Upper lobe of left lung (tissue), 6 donors: ENCODE measurements at regions not wholly inside any gene's neighbourhood (a gene's known extent, or its start where the extent isn't known, plus 50 kb on each side); places are given as distances from the start of the nearest gene placed in this dataset.

Source experiments
- ATAC-seq, 2 donors: fragments of 200-7000 bp; cut with Tn5 transposase; one replicate each; pipeline ENCODE4 v1.9.1; 2022; ENCODE audit warnings: mild to moderate bottlenecking in 2 of 2, moderate library complexity in 2 of 2; ENCODE audit not compliant: low FRiP score in 2 of 2
- DNase-seq, 2 donors: peaks; one replicate each; pipeline ENCODE4 v3.0.0-alpha.2; 2019 to 2020
- H3K27ac ChIP-seq, 4 donors: fragments of 200-600 bp; sonication (generic); one replicate each; pipeline ENCODE4 v1.5.1; 2016 to 2019
- H3K27me3 ChIP-seq, 4 donors: fragments of 200-600 bp; sonication (generic); one replicate each; pipeline ENCODE4 v1.5.1; 2017 to 2019
- H3K36me3 ChIP-seq, 4 donors: fragments of 200-600 bp; sonication (generic); one replicate each; pipeline ENCODE4 v1.5.1; 2016 to 2019
- H3K4me1 ChIP-seq, 4 donors: fragments of 200-600 bp; sonication (generic); one replicate each; pipeline ENCODE4 v1.5.1; 2018 to 2019
- H3K4me3 ChIP-seq, 4 donors: fragments of 200-600 bp; sonication (generic); one replicate each; pipeline ENCODE4 v1.5.1; 2017 to 2019; ENCODE audit warnings: mild to moderate bottlenecking in 2 of 4, moderate library complexity in 1 of 4
- H3K9me3 ChIP-seq, 4 donors: fragments of 200-600 bp; sonication (generic); one replicate each; pipeline ENCODE4 v1.5.1; 2018 to 2019
- EP300 ChIP-seq, 4 donors: sonication (generic); formaldehyde crosslinking; IDR thresholded peaks; one replicate each; pipeline ENCODE4 v1.5.1; 2017; ENCODE audit warnings: antibody characterized with exemption in 4 of 4, control low read depth in 2 of 4
- POLR2A ChIP-seq, 4 donors: fragments of 450-650 bp; IDR thresholded peaks; one replicate each; pipeline ENCODE4 v1.5.1; 2016 to 2017; ENCODE audit warnings: antibody characterized with exemption in 4 of 4, mild to moderate bottlenecking in 2 of 4
- POLR2AphosphoS5 ChIP-seq, 2 donors: sonication (generic); formaldehyde crosslinking; IDR thresholded peaks; one replicate each; pipeline ENCODE4 v1.5.1; 2017; ENCODE audit warnings: antibody characterized with exemption in 2 of 2
- WGBS, 2 donors: methylation state at CpG; one replicate each; pipeline ENCODE4 v1.1.5; 2017 to 2018; 5-methylcytosine and 5-hydroxymethylcytosine counted together
- TF ChIP-seq, protein P1 (sequence below), 6 experiments: fragments of 450-650 bp in 4 of 6; fragments of 200-600 bp in 2 of 6; sonication (generic) in 2 of 6; IDR thresholded peaks; one replicate each; pipeline ENCODE4 v1.5.1; 2016 to 2019; ENCODE audit warnings: antibody characterized with exemption in 6 of 6
- donor health status: DM: no; HTN: no; CAD: no; lungs with moderate emphysema.
- donor health status: DM: no; HTN: yes; CAD: no; lungs with severe emphysema.

DNA sequence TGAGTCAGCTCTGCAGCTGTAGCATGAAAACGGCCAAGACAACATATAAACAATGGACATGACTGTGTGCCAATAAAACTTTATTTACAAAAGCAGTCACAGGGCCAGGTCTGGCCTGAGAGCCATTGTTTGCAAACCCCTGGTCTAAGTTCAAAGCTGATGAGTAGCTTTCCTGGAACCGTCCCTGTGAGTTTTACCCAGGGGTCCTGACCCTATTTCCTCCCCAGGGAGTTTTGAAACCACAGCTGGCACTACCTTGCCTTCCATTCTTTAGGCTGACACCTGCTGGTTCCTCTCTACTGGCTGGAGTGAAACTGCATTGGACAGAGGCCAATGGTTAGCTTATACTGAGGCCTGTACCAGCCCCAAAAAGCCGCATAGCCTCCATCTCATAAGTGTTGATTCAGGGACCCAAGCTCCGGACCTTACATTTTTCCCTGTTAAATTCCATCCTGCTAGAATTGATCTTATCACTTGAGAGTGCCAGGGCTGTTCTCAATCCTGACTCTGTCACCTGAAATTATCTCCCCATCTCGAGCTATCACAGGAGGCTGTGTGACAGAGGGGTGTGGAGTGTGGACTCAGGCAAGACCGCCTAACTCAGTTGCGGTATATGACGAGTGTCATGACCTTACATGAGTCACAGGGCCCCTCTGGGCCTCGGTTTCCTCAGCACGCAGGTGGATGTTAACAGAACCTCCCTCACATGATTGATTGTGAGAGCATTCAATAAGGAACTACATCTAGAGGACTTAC, 343.6 kb downstream of the NPHP4 start:
- TF ChIP-seq EP300 (IDR thresholded peaks at IDR 0.05), result no peak
- TF ChIP-seq POLR2AphosphoS5 (IDR thresholded peaks at IDR 0.05), result no peak
- TF ChIP-seq POLR2A (IDR thresholded peaks at IDR 0.05), result no peak
- TF ChIP-seq, protein P1, sequence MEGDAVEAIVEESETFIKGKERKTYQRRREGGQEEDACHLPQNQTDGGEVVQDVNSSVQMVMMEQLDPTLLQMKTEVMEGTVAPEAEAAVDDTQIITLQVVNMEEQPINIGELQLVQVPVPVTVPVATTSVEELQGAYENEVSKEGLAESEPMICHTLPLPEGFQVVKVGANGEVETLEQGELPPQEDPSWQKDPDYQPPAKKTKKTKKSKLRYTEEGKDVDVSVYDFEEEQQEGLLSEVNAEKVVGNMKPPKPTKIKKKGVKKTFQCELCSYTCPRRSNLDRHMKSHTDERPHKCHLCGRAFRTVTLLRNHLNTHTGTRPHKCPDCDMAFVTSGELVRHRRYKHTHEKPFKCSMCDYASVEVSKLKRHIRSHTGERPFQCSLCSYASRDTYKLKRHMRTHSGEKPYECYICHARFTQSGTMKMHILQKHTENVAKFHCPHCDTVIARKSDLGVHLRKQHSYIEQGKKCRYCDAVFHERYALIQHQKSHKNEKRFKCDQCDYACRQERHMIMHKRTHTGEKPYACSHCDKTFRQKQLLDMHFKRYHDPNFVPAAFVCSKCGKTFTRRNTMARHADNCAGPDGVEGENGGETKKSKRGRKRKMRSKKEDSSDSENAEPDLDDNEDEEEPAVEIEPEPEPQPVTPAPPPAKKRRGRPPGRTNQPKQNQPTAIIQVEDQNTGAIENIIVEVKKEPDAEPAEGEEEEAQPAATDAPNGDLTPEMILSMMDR (IDR thresholded peaks at IDR 0.05), result no peak
- Histone ChIP-seq H3K9me3 (peaks cover 0 to 5% (median 0%) of the 10 kb centered on the region in 4 donors), H3K4me3 (no peak overlapping the region), H3K36me3 (no peaks in the 10 kb centered on the region), H3K27ac (no peak overlapping the region), H3K4me1 (no peaks in the 10 kb centered on the region), H3K27me3 (no peaks in the 10 kb centered on the region)
- ATAC-seq (no peak), DNase-seq (no peak)
- WGBS, 2 donors, result 80% methylated on average over 10 of the region's 10 CpGs

DNA sequence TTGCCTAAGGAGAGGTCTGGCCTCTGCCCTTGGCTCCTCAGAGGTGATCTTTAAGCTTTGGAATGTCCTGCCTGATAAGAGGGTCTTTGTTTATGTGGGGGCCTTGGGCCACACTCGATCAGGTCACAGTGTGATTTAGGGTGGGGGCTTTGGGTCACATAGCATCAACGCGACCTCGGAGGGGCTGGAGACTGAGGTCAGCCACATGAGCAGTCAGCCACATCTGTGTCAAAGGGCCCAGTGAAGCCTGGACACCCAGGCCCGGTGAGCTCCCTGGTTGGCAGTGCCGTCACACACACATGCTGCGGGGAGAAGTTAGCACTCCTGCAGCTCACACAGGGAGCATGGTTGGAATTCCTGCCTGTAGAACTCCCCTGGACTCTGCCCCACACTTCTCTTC, 345.0 kb downstream of the NPHP4 start:
- ATAC-seq, result no peak
- Histone ChIP-seq H3K27ac (no peak overlapping the region), H3K27me3 (no peaks in the 10 kb centered on the region), H3K9me3 (peaks cover 0 to 5% (median 0%) of the 10 kb centered on the region in 4 donors), H3K4me3 (no peak overlapping the region), H3K36me3 (no peaks in the 10 kb centered on the region), H3K4me1 (no peaks in the 10 kb centered on the region)
- WGBS, 2 donors, result 51 to 90% methylated on average over 4 to 6 of the region's 7 CpGs
- TF ChIP-seq POLR2A (IDR thresholded peaks at IDR 0.05) (no peak), POLR2AphosphoS5 (IDR thresholded peaks at IDR 0.05) (no peak), EP300 (IDR thresholded peaks at IDR 0.05) (no peak)
- TF ChIP-seq, protein P1 (IDR thresholded peaks at IDR 0.05), result no peak
- DNase-seq, result no peak

DNA sequence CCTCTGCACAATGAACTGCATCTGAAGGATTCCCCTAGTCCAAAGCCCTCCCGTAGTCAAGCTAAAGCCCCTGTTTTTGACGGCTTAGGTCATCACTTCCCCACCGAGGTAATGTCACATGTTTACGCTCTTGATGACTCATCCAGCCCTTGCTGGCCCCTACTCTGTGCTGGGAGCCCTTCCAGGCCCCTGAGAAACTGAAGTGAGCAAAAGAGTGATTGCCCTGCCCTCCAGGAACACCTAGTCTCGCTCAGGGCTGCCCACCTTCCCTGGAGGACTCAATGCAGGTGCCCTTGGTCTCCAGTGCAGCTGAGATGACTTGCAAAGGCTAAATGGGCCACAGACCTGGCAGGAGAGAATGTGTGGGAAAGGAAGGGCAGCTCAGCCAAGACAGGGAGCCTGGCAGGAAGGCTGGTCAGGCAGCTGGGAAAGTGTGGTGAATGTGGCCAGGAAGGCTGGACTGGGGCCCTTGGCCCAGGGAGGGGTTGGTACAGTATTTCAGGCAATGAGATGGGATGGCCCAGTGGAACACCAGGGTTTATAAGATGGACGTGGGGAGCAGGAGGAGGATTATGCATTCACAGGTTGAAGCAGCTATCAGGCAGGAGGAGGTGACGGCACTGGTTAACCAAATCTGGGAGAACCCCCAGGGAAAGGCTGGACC, 345.6 kb downstream of the NPHP4 start:
- Histone ChIP-seq H3K9me3 (peaks cover 0 to 5% (median 0%) of the 10 kb centered on the region in 4 donors), H3K4me1 (no peaks in the 10 kb centered on the region), H3K4me3 (no peak overlapping the region), H3K27ac (no peak overlapping the region), H3K36me3 (no peaks in the 10 kb centered on the region), H3K27me3 (no peaks in the 10 kb centered on the region)
- no peak for ATAC-seq
- TF ChIP-seq POLR2A (IDR thresholded peaks at IDR 0.05) (no peak), EP300 (IDR thresholded peaks at IDR 0.05) (no peak), POLR2AphosphoS5 (IDR thresholded peaks at IDR 0.05) (no peak)
- TF ChIP-seq, protein P1 (IDR thresholded peaks at IDR 0.05), result no peak
- 56 to 72% methylated on average over 7 of the region's 7 CpGs for WGBS, 2 donors
- no peak for DNase-seq

DNA sequence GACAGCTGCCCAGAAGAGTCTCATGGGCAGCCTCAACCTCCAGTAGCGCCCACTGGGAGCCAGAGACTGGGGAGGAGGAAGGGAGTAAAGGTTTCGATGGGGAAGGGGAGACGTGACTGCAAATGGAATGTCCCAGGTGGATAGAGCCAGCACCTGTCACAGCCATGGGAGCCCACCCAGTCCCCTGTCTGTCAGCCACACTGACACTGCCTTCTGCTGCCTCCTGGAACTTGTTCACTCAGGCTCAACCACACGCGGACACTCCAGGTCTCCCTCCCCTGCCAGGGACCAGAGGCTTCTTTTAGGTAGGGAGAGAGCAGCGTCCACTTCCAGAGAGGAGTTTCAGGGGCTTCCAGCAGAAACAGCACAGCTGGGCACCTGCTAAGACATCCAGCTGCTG, 346.3 kb downstream of the NPHP4 start:
- Histone ChIP-seq H3K4me1 (no peaks in the 10 kb centered on the region), H3K27ac (no peak overlapping the region), H3K27me3 (no peaks in the 10 kb centered on the region), H3K4me3 (no peak overlapping the region), H3K9me3 (peaks cover 0 to 5% (median 0%) of the 10 kb centered on the region in 4 donors), H3K36me3 (no peaks in the 10 kb centered on the region)
- TF ChIP-seq POLR2AphosphoS5 (IDR thresholded peaks at IDR 0.05) (no peak), POLR2A (IDR thresholded peaks at IDR 0.05) (no peak), EP300 (IDR thresholded peaks at IDR 0.05) (no peak)
- TF ChIP-seq, protein P1 (IDR thresholded peaks at IDR 0.05), result no peak
- no peak for DNase-seq
- 63 to 84% methylated on average over 3 to 6 of the region's 6 CpGs for WGBS, 2 donors
- ATAC-seq, result no peak

DNA sequence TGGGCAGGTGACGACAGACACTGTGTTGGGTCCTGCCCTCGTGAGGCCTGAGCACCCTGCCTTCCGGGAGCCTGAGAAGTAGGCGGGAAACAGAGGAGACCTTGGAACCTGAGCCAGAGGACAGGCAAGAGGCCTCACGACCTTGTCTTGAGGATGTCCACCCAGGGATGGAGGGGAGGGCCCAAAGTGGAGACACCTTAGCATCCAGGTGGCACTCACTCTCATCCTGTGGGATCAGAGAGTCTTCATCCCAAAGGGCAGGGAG, 347.2 kb downstream of the NPHP4 start:
- no peak overlapping the region for H3K4me3 ChIP-seq
- no peaks in the 10 kb centered on the region for H3K27me3 ChIP-seq
- H3K4me1 ChIP-seq, result no peaks in the 10 kb centered on the region
- H3K9me3 ChIP-seq, result peaks cover 0 to 5% (median 0%) of the 10 kb centered on the region in 4 donors
- ATAC-seq (no peak), DNase-seq (no peak)
- H3K27ac ChIP-seq, result no peak overlapping the region
- H3K36me3 ChIP-seq, result no peaks in the 10 kb centered on the region
- TF ChIP-seq, protein P1 (IDR thresholded peaks at IDR 0.05), result no peak
- TF ChIP-seq POLR2AphosphoS5 (IDR thresholded peaks at IDR 0.05) (no peak), EP300 (IDR thresholded peaks at IDR 0.05) (no peak), POLR2A (IDR thresholded peaks at IDR 0.05) (no peak)
- WGBS, 2 donors, result 81 to 100% methylated on average over 1 to 5 of the region's 5 CpGs
